Fibroblast of skin of abdomen (primary cell): ENCODE measurements at regions not wholly inside any gene's neighbourhood (a gene's known extent, or its start where the extent isn't known, plus 50 kb on each side); places are given as distances from the start of the nearest gene placed in this dataset.

Source experiments
- DNase-seq: peaks from one replicate; pipeline ENCODE4 v3.0.0-alpha.2; 2013

GRCh38 chr16:5454349-5454748 lies 356.8 kb upstream of the EEF2KMT start:
- no peak for DNase-seq

GRCh38 chr16:5451641-5452040 lies 354.0 kb upstream of the EEF2KMT start:
- DNase-seq, result no peak

- DNase-seq, result no peak
Measured at GRCh38 chr16:5450409-5451104, 353.0 kb upstream of the EEF2KMT start.

- no peak for DNase-seq
Measured at GRCh38 chr16:5449901-5450300, 352.3 kb upstream of the EEF2KMT start.

DNA sequence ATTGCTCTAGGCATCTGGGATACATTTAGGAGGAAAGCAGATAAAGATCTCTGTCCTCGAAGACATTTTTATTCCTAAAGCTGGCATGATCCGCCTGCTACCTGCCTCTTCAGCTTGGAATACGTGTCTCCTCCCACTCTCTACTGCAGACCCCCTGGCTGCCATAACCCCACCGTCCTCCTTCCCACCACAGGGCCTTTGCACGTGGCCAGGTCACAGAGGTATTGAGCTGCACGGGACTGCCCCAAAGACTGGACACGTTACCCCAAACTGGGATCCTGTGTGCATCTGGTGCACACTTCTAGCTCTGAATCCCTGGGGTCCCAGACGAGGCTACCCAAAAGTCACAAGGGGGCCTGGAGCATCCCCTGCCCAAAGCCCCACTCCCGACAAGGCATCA lies 351.2 kb upstream of the EEF2KMT start:
- no peak for DNase-seq

DNA sequence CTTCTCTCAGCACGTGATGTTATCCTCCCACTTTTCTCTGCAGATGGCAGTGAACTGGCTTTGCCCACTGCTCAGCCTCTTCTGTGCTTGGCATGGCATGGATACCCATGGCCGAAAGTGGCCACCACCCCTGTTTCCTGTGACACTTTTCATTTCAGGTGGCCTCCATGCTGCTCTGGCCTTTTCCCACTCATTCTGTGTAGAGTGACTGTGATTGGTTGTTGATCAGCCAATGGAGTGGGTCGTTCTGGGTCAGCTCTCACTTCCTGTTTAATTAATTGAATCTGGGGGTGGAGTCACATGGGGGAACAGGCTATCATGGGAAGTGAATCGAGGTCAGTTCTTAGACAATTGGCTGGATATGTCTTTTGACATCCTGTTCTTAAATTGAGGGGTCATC lies 350.1 kb upstream of the EEF2KMT start:
- no peak for DNase-seq

GRCh38 chr16:5446623-5447240 lies 349.1 kb upstream of the EEF2KMT start:
- DNase-seq, result no peak

DNA sequence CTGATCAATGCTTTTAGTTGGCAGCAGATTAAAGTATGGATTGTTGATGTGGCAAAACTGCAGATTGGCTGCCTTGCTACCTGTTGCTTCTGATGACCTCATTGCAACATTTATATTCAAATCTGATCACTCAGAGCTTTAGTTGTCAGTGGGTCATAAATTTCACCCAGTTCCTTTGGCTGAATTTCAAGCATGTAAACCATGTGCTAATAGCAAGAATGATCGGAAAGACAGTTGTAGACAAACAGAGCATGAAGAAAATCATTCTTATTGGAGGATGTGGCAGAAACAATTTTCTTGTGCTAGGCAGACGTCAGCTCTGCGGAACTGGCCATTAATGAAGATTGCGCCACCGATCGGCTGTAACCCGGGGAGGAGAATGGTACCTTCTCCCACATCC lies 346.6 kb upstream of the EEF2KMT start:
- DNase-seq, result no peak

GRCh38 chr16:5442986-5443385 lies 345.4 kb upstream of the EEF2KMT start:
- DNase-seq, result no peak

DNA sequence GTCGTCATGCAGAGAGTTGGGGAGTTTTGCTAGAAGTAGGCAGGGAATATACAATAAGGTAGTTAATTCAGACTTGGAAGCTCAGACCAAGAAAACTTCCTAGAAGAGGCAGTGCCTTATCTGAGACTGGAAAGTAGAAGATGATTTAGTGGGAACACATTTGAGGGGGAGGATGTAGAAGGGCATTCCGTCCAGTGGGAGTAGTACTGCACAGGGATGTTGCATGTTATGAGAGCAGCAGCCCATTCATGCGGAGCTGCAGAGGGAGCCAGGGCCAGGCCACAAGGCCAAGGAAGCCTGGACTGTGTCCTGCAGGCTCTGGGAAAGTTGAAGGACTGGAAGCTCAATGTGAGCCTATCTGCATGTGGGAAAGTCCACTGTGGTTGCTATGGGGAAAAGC lies 344.5 kb upstream of the EEF2KMT start:
- no peak for DNase-seq

DNA sequence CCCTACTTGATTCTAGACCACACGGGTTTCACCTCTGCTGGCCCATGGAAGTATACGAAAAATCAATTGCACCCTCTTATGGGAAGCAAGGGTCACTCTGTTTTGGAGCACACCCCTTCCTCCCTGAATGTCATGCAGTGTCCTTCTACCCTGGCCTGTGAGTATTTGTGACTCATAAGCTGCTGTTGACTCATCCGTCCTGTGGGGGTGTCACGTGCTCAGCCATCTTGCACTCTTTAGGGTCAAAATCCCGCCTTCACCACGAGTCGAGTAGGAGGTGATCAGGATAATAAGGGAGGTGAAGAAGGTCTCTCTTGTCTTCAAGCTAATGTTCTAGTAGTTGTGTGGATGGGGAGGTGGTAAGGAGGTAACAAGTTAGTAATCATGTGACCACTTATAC lies 341.0 kb upstream of the EEF2KMT start:
- DNase-seq, result no peak

DNA sequence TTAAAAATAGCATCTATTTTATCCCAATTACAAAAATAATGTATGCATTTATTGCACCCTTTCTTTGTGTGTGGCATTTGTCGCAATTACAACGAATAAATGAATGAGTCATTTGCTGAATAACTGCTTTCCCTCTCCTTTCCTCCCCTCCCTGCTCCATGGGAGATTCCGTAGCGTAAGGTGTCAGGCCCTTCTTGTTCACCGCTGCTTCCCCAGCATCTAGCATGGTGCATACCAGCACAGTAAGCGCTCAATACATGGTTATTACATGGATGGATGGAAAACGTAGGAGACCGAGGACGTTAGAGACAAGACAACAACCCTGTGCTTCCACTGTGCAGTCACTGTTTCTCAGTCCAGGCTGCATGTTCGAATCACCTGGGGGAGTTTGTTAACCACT lies 336.0 kb upstream of the EEF2KMT start:
- DNase-seq, result no peak

DNA sequence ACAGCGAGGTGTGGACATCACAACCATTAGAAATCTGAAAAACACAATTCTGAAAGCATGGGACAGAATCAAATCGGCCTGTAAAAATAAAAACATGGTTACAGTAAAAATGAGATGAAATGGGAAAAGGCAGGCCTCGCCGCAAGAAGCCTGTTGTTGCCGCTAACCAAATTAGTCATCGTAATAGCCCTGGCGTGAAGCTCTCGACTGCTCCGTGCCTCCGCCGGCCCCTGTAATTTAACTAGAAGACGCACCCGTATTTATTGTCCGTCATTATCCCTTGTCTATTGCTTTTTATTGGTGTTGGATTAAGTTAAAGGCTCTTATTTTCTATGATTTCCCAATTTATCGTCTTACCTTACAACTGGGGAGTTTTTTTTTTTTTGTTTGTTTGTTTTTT lies 334.6 kb upstream of the EEF2KMT start:
- DNase-seq, result no peak

- no peak for DNase-seq
Measured at GRCh38 chr16:5430598-5430997, 333.0 kb upstream of the EEF2KMT start.

DNA sequence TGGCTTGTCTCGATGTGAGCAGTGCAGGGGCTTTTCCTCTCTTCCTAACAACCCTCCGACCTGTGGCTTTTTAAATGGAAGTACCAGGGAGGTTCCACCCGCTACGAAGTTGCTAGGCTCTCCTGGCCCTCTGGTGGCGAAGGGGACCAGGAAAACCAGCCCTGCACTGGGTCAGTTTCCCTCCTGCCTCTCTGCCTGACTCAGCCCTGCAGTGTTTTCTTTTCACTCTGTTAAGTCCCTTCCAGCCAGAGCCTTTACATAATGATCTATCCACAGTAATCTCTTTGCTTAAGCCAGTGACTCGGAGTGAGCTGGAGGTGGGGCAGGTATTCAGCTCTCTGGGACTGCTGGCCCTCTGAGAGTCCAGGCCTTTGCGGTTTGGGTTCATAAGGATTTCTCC lies 331.3 kb upstream of the EEF2KMT start:
- DNase-seq, result no peak

GRCh38 chr16:5427571-5427970 lies 330.0 kb upstream of the EEF2KMT start:
- no peak for DNase-seq

GRCh38 chr16:5422643-5423496 lies 325.3 kb upstream of the EEF2KMT start:
- DNase-seq, result no peak

DNA sequence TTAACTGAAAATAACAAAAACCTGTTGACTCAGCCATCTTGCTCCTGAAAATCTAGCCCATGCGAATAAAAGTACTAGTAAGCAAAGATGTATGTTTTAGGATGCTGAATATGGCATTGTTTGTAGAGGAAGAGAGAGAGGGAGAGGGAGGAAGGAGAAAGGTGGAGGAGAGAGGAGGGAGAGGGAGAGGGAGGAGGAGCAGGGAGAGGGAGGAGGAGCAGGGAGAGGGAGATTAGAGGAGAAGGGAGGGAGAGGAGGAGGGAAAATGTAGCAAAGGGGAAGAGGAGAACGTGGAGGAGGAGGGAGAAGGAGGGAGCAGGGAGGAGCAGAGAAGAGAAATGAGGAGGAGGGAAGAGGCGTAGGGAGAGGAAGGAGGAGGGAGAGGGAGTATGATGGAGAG lies 324.5 kb upstream of the EEF2KMT start:
- no peak for DNase-seq

GRCh38 chr16:5416013-5416412 lies 318.4 kb upstream of the EEF2KMT start:
- DNase-seq, result no peak

GRCh38 chr16:5415123-5415522 lies 317.5 kb upstream of the EEF2KMT start:
- DNase-seq, result no peak

DNA sequence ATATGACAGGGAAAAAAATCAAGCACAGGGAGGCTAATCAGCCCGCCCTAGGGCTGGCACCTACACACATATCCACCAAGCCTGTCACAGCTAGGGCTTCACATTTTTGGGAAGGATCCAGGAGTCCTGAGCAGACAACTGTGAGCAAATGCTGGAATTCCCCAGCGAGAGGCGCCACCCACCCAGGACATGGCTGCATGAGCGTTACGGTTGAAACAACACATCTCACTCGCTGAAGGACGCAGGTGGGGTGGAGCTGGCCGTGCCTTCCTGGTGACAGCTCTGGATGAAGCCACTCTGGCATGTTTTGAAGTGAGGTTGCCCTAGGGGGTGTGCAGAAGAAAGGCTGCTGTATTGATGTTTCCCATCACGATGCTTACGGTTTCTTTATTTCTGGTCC lies 315.1 kb upstream of the EEF2KMT start:
- DNase-seq, result no peak

DNA sequence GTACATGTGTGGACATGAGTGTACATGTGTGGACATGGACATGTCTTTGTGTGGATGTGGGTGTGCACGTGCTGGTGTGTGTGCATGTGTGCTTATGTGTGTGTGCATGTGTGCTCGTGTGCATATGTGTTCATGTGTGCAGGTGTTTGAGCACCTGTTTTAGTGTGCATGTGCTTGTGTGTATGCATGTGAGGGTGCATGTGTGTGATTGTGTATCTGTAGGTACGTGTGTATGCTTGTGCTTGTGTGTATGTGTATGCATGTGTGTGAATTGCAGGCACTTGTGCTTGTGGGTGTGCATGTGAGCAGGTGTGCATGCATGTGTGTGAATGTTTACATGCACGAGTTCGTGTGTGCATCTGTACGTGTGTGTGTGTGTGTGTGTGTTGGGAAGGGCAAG lies 300.6 kb upstream of the EEF2KMT start:
- DNase-seq, result no peak

- no peak for DNase-seq
Measured at GRCh38 chr16:5396880-5397279, 299.3 kb upstream of the EEF2KMT start.

DNA sequence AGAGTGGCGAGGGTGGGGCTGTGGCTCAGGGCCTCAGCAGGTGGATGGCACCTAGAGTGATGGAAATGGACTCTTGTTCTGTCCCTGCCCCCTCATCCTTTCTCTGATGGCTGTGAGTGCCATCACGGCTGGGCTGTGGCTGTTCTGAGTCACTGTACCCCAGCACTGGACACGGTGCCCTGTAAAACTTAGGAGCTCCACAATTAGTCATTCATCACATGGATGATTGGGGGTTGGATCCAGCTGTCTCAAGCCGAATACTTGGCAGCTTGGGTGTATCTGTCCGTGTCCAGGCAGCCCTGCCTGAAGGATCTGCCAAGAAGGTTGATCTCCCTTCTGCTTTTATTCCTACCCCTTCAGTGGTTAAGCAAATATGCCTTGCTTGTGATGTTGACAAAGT lies 295.5 kb upstream of the EEF2KMT start:
- DNase-seq, result no peak
